Glutamatergic neuron (in vitro differentiated cells): ENCODE measurements at regions not wholly inside any gene's neighbourhood (a gene's known extent, or its start where the extent isn't known, plus 50 kb on each side); places are given as distances from the start of the nearest gene placed in this dataset.

Experiments used
- DNase-seq: peaks from one replicate; pipeline ENCODE4 v3.0.0; 2022
- H3K27ac Mint-ChIP-seq: one replicate; pipeline ENCODE4 v1.8.0; 2020; ENCODE audit warnings: mild to moderate bottlenecking, mixed read lengths, inconsistent platforms; ENCODE audit not compliant: unreplicated experiment
- H3K27me3 Mint-ChIP-seq: one replicate; pipeline ENCODE4 v1.8.0; 2020; ENCODE audit warnings: mild to moderate bottlenecking, moderate library complexity, mixed read lengths, inconsistent platforms; ENCODE audit not compliant: unreplicated experiment
- H3K36me3 Mint-ChIP-seq: one replicate; pipeline ENCODE4 v1.8.0; 2020; ENCODE audit warnings: mild to moderate bottlenecking, mixed read lengths, inconsistent platforms; ENCODE audit not compliant: unreplicated experiment
- H3K4me1 Mint-ChIP-seq: one replicate; pipeline ENCODE4 v1.8.0; 2020; ENCODE audit warnings: mild to moderate bottlenecking, low read depth, mixed read lengths, inconsistent platforms; ENCODE audit not compliant: unreplicated experiment
- H3K4me3 Mint-ChIP-seq: one replicate; pipeline ENCODE4 v1.8.0; 2020; ENCODE audit warnings: mild to moderate bottlenecking, mixed read lengths, inconsistent platforms; ENCODE audit not compliant: unreplicated experiment
- H3K9me3 Mint-ChIP-seq: one replicate; pipeline ENCODE4 v1.8.0; 2020; ENCODE audit warnings: mild to moderate bottlenecking, moderate library complexity, mixed read lengths, inconsistent platforms; ENCODE audit not compliant: unreplicated experiment
- TF ChIP-seq, protein P1 (sequence below): fragments of 200-600 bp; sonication (generic); IDR thresholded peaks from one replicate; pipeline ENCODE4 v1.5.0; 2021; ENCODE audit not compliant: partially characterized antibody, unreplicated experiment

- peaks cover 5% of the 10 kb centered on the region for H3K4me1 Mint-ChIP-seq
Measured at GRCh38 chr10:36437367-36437766, 688.0 kb upstream of the ANKRD30A start.

GRCh38 chr10:36428507-36428906, 696.9 kb upstream of the ANKRD30A start:
- H3K4me3 Mint-ChIP-seq, result no peak overlapping the region
- H3K36me3 Mint-ChIP-seq, result no peaks in the 10 kb centered on the region
- H3K9me3 Mint-ChIP-seq, result peaks cover 2% of the 10 kb centered on the region
- H3K27ac Mint-ChIP-seq, result no peak overlapping the region
- DNase-seq, result no peak
- TF ChIP-seq, protein P1, sequence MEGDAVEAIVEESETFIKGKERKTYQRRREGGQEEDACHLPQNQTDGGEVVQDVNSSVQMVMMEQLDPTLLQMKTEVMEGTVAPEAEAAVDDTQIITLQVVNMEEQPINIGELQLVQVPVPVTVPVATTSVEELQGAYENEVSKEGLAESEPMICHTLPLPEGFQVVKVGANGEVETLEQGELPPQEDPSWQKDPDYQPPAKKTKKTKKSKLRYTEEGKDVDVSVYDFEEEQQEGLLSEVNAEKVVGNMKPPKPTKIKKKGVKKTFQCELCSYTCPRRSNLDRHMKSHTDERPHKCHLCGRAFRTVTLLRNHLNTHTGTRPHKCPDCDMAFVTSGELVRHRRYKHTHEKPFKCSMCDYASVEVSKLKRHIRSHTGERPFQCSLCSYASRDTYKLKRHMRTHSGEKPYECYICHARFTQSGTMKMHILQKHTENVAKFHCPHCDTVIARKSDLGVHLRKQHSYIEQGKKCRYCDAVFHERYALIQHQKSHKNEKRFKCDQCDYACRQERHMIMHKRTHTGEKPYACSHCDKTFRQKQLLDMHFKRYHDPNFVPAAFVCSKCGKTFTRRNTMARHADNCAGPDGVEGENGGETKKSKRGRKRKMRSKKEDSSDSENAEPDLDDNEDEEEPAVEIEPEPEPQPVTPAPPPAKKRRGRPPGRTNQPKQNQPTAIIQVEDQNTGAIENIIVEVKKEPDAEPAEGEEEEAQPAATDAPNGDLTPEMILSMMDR, result no peak
- no peaks in the 10 kb centered on the region for H3K4me1 Mint-ChIP-seq
- H3K27me3 Mint-ChIP-seq, result no peaks in the 10 kb centered on the region

More at GRCh38 chr10:36437367-36437766, 688.0 kb upstream of the ANKRD30A start:
- no peak overlapping the region for H3K4me3 Mint-ChIP-seq
- DNase-seq, result no peak
- no peaks in the 10 kb centered on the region for H3K27me3 Mint-ChIP-seq
- no peak overlapping the region for H3K27ac Mint-ChIP-seq
- TF ChIP-seq, protein P1, result no peak
- H3K9me3 Mint-ChIP-seq, result no peaks in the 10 kb centered on the region
- H3K36me3 Mint-ChIP-seq, result no peaks in the 10 kb centered on the region

DNA sequence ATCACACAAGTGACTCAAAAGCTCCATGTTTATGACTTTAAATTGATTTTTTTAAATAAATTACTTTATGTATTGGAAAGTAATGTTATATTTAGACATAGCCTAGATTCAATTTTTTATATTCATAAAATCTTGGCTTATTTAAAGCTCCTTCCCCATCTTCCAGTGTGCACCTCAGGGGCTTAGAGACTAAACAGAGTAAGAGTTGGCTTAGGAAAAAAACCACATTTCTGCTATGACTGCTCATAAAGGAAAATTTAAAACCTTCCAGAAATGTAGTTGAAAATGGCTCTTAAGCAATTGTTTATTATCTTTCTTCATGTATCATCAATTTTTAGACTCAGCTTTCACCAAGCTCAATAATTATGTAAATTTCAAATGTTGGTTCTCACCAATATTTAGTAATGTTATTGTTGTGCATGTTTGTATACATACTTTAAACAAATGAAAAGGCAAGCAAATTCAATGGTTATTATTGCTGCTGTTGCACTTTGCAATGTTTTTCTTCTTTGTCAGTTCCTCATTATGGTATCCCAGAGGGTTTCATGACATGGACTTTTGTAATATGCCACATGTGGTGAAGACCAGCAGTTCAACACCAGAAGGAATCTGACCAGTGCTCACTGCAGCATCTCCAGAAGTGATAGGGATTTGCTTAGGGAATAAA, 700.1 kb upstream of the ANKRD30A start:
- Mint-ChIP-seq H3K4me3 (no peak overlapping the region), H3K4me1 (peaks cover 6% of the 10 kb centered on the region), H3K9me3 (no peaks in the 10 kb centered on the region), H3K27ac (no peak overlapping the region), H3K36me3 (no peaks in the 10 kb centered on the region), H3K27me3 (no peaks in the 10 kb centered on the region)
- DNase-seq, result no peak
- TF ChIP-seq, protein P1, result no peak

- Mint-ChIP-seq H3K9me3 (no peaks in the 10 kb centered on the region), H3K27me3 (no peaks in the 10 kb centered on the region), H3K27ac (no peak overlapping the region), H3K4me1 (peaks cover 6% of the 10 kb centered on the region), H3K4me3 (no peak overlapping the region), H3K36me3 (no peaks in the 10 kb centered on the region)
- TF ChIP-seq, protein P1, result no peak
- DNase-seq, result no peak
Measured at GRCh38 chr10:36424502-36424901, 700.9 kb upstream of the ANKRD30A start.

DNA sequence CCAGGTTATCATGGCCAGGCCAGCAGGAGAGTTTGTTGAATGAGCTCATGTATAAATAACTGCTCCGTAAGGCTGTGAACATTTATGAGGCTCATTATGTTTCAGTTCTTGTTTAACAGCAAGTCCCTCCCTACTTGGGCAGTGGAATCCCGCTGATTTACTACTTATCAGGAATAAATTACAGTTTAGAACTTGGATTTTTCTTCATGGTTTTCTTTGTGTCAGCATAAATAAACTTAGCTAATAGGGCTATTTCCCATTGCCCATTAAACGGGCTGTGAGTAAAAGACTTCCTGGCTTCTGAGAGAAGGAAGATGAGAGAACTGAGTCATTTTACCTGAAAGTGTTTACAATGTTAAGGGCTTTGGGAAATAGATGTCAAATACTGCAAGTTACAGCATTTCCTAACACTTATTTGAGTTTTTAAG, 701.6 kb upstream of the ANKRD30A start:
- H3K27me3 Mint-ChIP-seq, result no peaks in the 10 kb centered on the region
- H3K9me3 Mint-ChIP-seq, result no peaks in the 10 kb centered on the region
- H3K4me3 Mint-ChIP-seq, result no peak overlapping the region
- H3K4me1 Mint-ChIP-seq, result peaks cover 6% of the 10 kb centered on the region
- TF ChIP-seq, protein P1, result no peak
- no peak for DNase-seq
- no peaks in the 10 kb centered on the region for H3K36me3 Mint-ChIP-seq
- H3K27ac Mint-ChIP-seq, result no peak overlapping the region
